Upper lobe of left lung (tissue), 6 donors: ENCODE measurements at regions not wholly inside any gene's neighbourhood (a gene's known extent, or its start where the extent isn't known, plus 50 kb on each side); places are given as distances from the start of the nearest gene placed in this dataset.

ENCODE experiments used
- ATAC-seq, 2 donors: fragments of 200-7000 bp; cut with Tn5 transposase; one replicate each; pipeline ENCODE4 v1.9.1; 2022; ENCODE audit warnings: mild to moderate bottlenecking in 2 of 2, moderate library complexity in 2 of 2; ENCODE audit not compliant: low FRiP score in 2 of 2
- DNase-seq, 2 donors: peaks; one replicate each; pipeline ENCODE4 v3.0.0-alpha.2; 2019 to 2020
- H3K27ac ChIP-seq, 4 donors: fragments of 200-600 bp; sonication (generic); one replicate each; pipeline ENCODE4 v1.5.1; 2016 to 2019
- H3K27me3 ChIP-seq, 4 donors: fragments of 200-600 bp; sonication (generic); one replicate each; pipeline ENCODE4 v1.5.1; 2017 to 2019
- H3K36me3 ChIP-seq, 4 donors: fragments of 200-600 bp; sonication (generic); one replicate each; pipeline ENCODE4 v1.5.1; 2016 to 2019
- H3K4me1 ChIP-seq, 4 donors: fragments of 200-600 bp; sonication (generic); one replicate each; pipeline ENCODE4 v1.5.1; 2018 to 2019
- H3K4me3 ChIP-seq, 4 donors: fragments of 200-600 bp; sonication (generic); one replicate each; pipeline ENCODE4 v1.5.1; 2017 to 2019; ENCODE audit warnings: mild to moderate bottlenecking in 2 of 4, moderate library complexity in 1 of 4
- H3K9me3 ChIP-seq, 4 donors: fragments of 200-600 bp; sonication (generic); one replicate each; pipeline ENCODE4 v1.5.1; 2018 to 2019
- CTCF ChIP-seq, 6 experiments: fragments of 450-650 bp in 4 of 6; fragments of 200-600 bp in 2 of 6; sonication (generic) in 2 of 6; IDR thresholded peaks; one replicate each; pipeline ENCODE4 v1.5.1; 2016 to 2019; ENCODE audit warnings: antibody characterized with exemption in 6 of 6
- EP300 ChIP-seq, 4 donors: sonication (generic); formaldehyde crosslinking; IDR thresholded peaks; one replicate each; pipeline ENCODE4 v1.5.1; 2017; ENCODE audit warnings: antibody characterized with exemption in 4 of 4, control low read depth in 2 of 4
- POLR2A ChIP-seq, 4 donors: fragments of 450-650 bp; IDR thresholded peaks; one replicate each; pipeline ENCODE4 v1.5.1; 2016 to 2017; ENCODE audit warnings: antibody characterized with exemption in 4 of 4, mild to moderate bottlenecking in 2 of 4
- POLR2AphosphoS5 ChIP-seq, 2 donors: sonication (generic); formaldehyde crosslinking; IDR thresholded peaks; one replicate each; pipeline ENCODE4 v1.5.1; 2017; ENCODE audit warnings: antibody characterized with exemption in 2 of 2
- WGBS, 2 donors: methylation state at CpG; one replicate each; pipeline ENCODE4 v1.1.5; 2017 to 2018; 5-methylcytosine and 5-hydroxymethylcytosine counted together
- donor health status: DM: no; HTN: no; CAD: no; lungs with moderate emphysema.
- donor health status: DM: no; HTN: yes; CAD: no; lungs with severe emphysema.

- DNase-seq (no peak), ATAC-seq (no peak)
- Histone ChIP-seq H3K9me3 (no peaks in the 10 kb centered on the region), H3K27me3 (no peaks in the 10 kb centered on the region), H3K4me1 (no peaks in the 10 kb centered on the region), H3K36me3 (no peaks in the 10 kb centered on the region), H3K4me3 (no peak overlapping the region), H3K27ac (no peak overlapping the region)
- TF ChIP-seq EP300 (IDR thresholded peaks at IDR 0.05) (no peak), POLR2AphosphoS5 (IDR thresholded peaks at IDR 0.05) (no peak), CTCF (IDR thresholded peaks at IDR 0.05) (no peak), POLR2A (IDR thresholded peaks at IDR 0.05) (no peak)
These were observed 752.9 kb downstream of the TRAM1L1 start for GRCh38 chr4:116332508-116332907.

- WGBS, 2 donors: 83 to 90% methylated on average over 2 of the region's 2 CpGs
- ATAC-seq (no peak), DNase-seq (no peak)
- Histone ChIP-seq H3K27ac (no peak overlapping the region), H3K36me3 (no peaks in the 10 kb centered on the region), H3K9me3 (no peaks in the 10 kb centered on the region), H3K27me3 (no peaks in the 10 kb centered on the region), H3K4me3 (no peak overlapping the region), H3K4me1 (no peaks in the 10 kb centered on the region)
- TF ChIP-seq EP300 (IDR thresholded peaks at IDR 0.05) (no peak), CTCF (IDR thresholded peaks at IDR 0.05) (no peak), POLR2A (IDR thresholded peaks at IDR 0.05) (no peak), POLR2AphosphoS5 (IDR thresholded peaks at IDR 0.05) (no peak)
These were observed 757.0 kb downstream of the TRAM1L1 start for GRCh38 chr4:116328261-116328860.

GRCh38 chr4:116323606-116324005, 761.8 kb downstream of the TRAM1L1 start:
- H3K27me3 ChIP-seq: no peaks in the 10 kb centered on the region
- TF ChIP-seq CTCF (IDR thresholded peaks at IDR 0.05) (no peak), POLR2A (IDR thresholded peaks at IDR 0.05) (no peak), POLR2AphosphoS5 (IDR thresholded peaks at IDR 0.05) (no peak), EP300 (IDR thresholded peaks at IDR 0.05) (no peak)
- ATAC-seq (no peak), DNase-seq (no peak)
- H3K36me3 ChIP-seq: no peaks in the 10 kb centered on the region
- 95 to 97% methylated on average over 4 of the region's 4 CpGs for WGBS, 2 donors
- no peaks in the 10 kb centered on the region for H3K4me1 ChIP-seq
- no peak overlapping the region for H3K27ac ChIP-seq
- H3K9me3 ChIP-seq: no peaks in the 10 kb centered on the region
- H3K4me3 ChIP-seq: no peak overlapping the region

GRCh38 chr4:116321471-116321870, 763.9 kb downstream of the TRAM1L1 start:
- Histone ChIP-seq H3K36me3 (no peaks in the 10 kb centered on the region), H3K4me3 (no peak overlapping the region), H3K9me3 (no peaks in the 10 kb centered on the region), H3K27me3 (no peaks in the 10 kb centered on the region), H3K27ac (no peak overlapping the region), H3K4me1 (no peaks in the 10 kb centered on the region)
- DNase-seq (no peak), ATAC-seq (no peak)
- TF ChIP-seq CTCF (IDR thresholded peaks at IDR 0.05) (no peak), POLR2AphosphoS5 (IDR thresholded peaks at IDR 0.05) (no peak), POLR2A (IDR thresholded peaks at IDR 0.05) (no peak), EP300 (IDR thresholded peaks at IDR 0.05) (no peak)
- 78 to 88% methylated on average over 5 of the region's 5 CpGs for WGBS, 2 donors

- 90 to 93% methylated on average over 1 of the region's 1 CpG for WGBS, 2 donors
- no peak for ATAC-seq
- no peak overlapping the region for H3K4me3 ChIP-seq
- no peaks in the 10 kb centered on the region for H3K4me1 ChIP-seq
- no peak for DNase-seq
- TF ChIP-seq CTCF (IDR thresholded peaks at IDR 0.05): no peak
- no peak for TF ChIP-seq EP300 (IDR thresholded peaks at IDR 0.05)
- no peak for TF ChIP-seq POLR2A (IDR thresholded peaks at IDR 0.05)
- TF ChIP-seq POLR2AphosphoS5 (IDR thresholded peaks at IDR 0.05): no peak
- no peaks in the 10 kb centered on the region for H3K27me3 ChIP-seq
- no peaks in the 10 kb centered on the region for H3K36me3 ChIP-seq
- no peak overlapping the region for H3K27ac ChIP-seq
- H3K9me3 ChIP-seq: no peaks in the 10 kb centered on the region
These were observed 764.5 kb downstream of the TRAM1L1 start for GRCh38 chr4:116320859-116321258.
